ENCODE measurements at regions not wholly inside any gene's neighbourhood (a gene's known extent, or its start where the extent isn't known, plus 50 kb on each side); places are given as distances from the start of the nearest gene placed in this dataset.
"Not testable (repeated sequence)": the region's sequence is repeated elsewhere in the genome, so short reads cannot be mapped to it uniquely, and the experiment has no call there.

- intact Hi-C loops (cut with DNase I): no loop called here
- DNase-seq: no peak
Observed at GRCh38 chr9:118643118-118643517, 726.1 kb downstream of the BRINP1 start.

GRCh38 chr9:118644066-118644465 lies 725.2 kb downstream of the BRINP1 start:
- intact Hi-C loops (cut with DNase I): no loop called here
- no peak for DNase-seq

- DNase-seq: no peak
Observed at GRCh38 chr9:118647331-118647730, 721.9 kb downstream of the BRINP1 start.

GRCh38 chr9:118650417-118650816 lies 718.8 kb downstream of the BRINP1 start:
- no peak for DNase-seq
- intact Hi-C loops (cut with DNase I): no loop called here

More at GRCh38 chr9:118647331-118647730, 721.9 kb downstream of the BRINP1 start:
- intact Hi-C loops (cut with DNase I): no loop called here

- intact Hi-C loops (cut with DNase I): no loop called here
- DNase-seq: no peak
Observed at GRCh38 chr9:118651511-118651910, 717.7 kb downstream of the BRINP1 start.

GRCh38 chr9:118652258-118652657 lies 717.0 kb downstream of the BRINP1 start:
- intact Hi-C loops (cut with DNase I): no loop called here
- DNase-seq: no peak

- intact Hi-C loops (cut with DNase I): no loop called here
- no peak for DNase-seq
Observed at GRCh38 chr9:118652912-118653311, 716.3 kb downstream of the BRINP1 start.

- intact Hi-C loops (cut with DNase I): no loop called here
- no peak for DNase-seq
Observed at GRCh38 chr9:118659011-118659410, 710.2 kb downstream of the BRINP1 start.

- intact Hi-C loops (cut with DNase I): no loop called here
- DNase-seq: no peak
Observed at GRCh38 chr9:118665226-118665919, 703.9 kb downstream of the BRINP1 start.

- intact Hi-C loops (cut with DNase I): no loop called here
- peak in 6 of 42 donors; percentile 3 to 37 (median 14) for DNase-seq
Observed at GRCh38 chr9:118670011-118670953, 699.0 kb downstream of the BRINP1 start.

GRCh38 chr9:118674942-118675341 lies 694.3 kb downstream of the BRINP1 start:
- no peak for DNase-seq
- intact Hi-C loops (cut with DNase I): no loop called here

GRCh38 chr9:118677936-118678653 lies 691.1 kb downstream of the BRINP1 start:
- DNase-seq; intact Hi-C loops (cut with DNase I): not testable (repeated sequence)

GRCh38 chr9:118686959-118687358 lies 682.3 kb downstream of the BRINP1 start:
- intact Hi-C loops (cut with DNase I): no loop called here

GRCh38 chr9:118689280-118689679 lies 680.0 kb downstream of the BRINP1 start:
- intact Hi-C loops (cut with DNase I): no loop called here
- no peak for DNase-seq

More at GRCh38 chr9:118686959-118687358, 682.3 kb downstream of the BRINP1 start:
- no peak for DNase-seq

- no peak for DNase-seq
- intact Hi-C loops (cut with DNase I): no loop called here
Observed at GRCh38 chr9:118692613-118693012, 676.6 kb downstream of the BRINP1 start.

- no peak for DNase-seq
- intact Hi-C loops (cut with DNase I): no loop called here
Observed at GRCh38 chr9:118693645-118694044, 675.6 kb downstream of the BRINP1 start.

- intact Hi-C loops (cut with DNase I); DNase-seq: not testable (repeated sequence)
Observed at GRCh38 chr9:118695249-118695648, 674.0 kb downstream of the BRINP1 start.

- intact Hi-C loops (cut with DNase I): no loop called here
- DNase-seq: no peak
Observed at GRCh38 chr9:118701985-118702384, 667.2 kb downstream of the BRINP1 start.

- intact Hi-C loops (cut with DNase I): no loop called here
- DNase-seq: no peak
Observed at GRCh38 chr9:118711843-118712242, 657.4 kb downstream of the BRINP1 start.

- no peak for DNase-seq
- intact Hi-C loops (cut with DNase I): no loop called here
Observed at GRCh38 chr9:118721276-118721675, 648.0 kb downstream of the BRINP1 start.

All from head of caudate nucleus (tissue), 42 donors.